Colon (tissue), 2 donors: ENCODE measurements at regions not wholly inside any gene's neighbourhood (a gene's known extent, or its start where the extent isn't known, plus 50 kb on each side); places are given as distances from the start of the nearest gene placed in this dataset.

Experiments used
- FAIRE-seq: peaks from 2 replicates; lab custom pipeline; 2012; peaks lifted over from hg19 to GRCh38; lab: Jason Lieb, UNC
- donor health status: control.
- donor health status: control.

DNA sequence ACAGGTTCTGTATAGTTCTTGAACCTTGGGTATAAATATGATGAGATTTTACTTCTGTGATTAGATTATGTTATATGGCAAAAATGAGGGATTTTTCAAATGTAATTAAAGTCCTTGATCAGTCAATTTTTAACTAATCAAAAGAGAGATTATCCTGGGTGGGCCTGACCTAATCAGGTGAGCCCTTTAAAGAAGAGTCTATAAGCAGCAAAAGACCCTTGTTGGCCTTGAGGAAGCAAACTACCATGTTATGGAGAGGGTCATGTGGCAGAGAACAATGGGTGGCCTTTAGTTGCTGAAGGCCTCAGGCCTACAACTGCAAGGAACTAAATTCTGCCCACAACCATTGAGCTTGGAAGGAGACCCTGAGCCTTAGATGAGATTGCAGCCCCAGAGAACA lies 102.5 kb upstream of the RIPOR2 start:
- no peak for FAIRE-seq

DNA sequence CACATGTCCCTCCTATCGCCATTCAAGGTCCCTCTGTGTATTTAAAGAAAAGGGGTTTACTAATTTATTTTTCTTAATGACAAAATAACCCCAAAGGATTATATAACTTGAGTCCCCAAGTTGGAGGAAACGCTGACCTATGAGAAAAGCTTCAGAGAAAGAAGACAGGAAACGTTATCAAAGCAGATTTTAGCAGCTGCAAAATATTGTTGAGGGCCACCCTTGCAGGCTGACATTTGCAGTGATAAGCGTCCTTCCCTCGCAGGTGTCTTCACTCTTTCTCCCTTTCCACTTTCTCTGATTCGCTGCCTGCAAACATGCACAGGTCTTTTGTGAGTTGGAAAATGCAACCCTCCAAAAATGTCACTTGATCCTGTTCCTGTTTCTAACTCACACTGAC lies 103.2 kb upstream of the RIPOR2 start:
- no peak for FAIRE-seq

DNA sequence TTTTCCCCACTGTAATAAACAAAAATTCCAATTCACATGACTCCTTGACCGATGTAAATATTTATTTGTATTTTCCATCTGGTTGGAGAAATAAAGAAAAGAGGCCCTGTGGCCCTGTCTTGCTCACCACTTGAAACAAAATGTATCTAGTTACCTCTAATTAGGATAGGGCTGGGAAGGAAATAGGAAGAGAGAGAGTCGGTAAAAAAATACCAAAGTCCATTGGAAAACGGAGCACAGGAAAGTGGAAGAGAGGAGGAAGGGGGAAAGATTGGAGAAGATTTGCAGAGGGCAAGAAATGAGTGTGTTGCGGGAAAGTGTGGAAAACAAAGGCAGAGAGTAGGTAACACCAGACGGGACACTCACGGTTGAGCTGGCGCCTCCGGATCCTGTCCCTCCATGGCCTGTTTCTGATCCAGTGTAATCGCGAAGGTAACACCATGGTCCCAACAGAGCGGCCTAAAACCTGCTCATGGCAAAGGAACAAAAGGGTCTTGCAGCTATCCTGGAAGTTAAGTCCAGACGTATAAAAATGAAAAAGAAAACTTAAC lies 105.8 kb upstream of the RIPOR2 start:
- FAIRE-seq = no peak

DNA sequence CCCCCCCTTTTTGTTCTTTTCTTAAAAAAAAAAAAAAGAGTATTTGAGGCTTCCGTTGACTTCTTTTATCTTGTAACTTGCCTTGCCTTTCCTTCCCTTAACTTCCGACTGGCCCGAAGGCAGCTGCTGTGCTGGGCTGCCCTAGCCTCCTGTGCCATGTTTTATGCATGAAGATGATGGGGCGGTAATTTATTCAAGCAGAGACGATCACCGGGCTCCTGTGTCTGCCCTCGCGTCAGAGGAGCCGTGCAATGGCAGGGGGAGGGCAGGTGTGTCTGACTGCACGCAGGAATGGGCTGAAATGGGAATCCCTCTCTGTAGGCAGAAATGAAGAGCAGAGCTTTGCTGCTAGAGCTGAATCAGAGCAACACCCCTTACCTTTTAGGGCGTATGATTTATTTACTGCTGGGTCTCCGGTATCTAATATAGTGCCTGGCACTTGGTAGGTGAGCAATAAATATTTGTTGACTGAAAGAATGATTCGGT lies 106.3 kb upstream of the RIPOR2 start:
- FAIRE-seq = no peak

DNA sequence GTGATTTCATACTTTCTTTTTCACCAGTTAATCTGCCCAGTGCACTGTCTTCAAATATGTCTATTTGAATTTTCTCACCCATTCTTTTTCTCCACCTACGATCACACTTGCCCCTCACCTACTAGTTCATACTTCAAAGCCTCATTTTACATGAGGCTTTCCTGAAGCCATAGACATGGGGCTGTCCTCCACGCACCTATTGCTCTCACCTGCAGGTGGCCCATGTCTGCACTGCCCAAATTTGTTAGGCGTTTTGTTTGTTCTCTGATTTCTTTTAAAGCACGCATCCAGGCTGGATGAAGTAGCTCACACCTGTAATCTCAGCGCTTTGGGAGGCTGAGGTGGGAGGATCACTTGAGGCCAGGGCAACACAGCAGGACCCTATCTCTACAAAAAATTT lies 106.8 kb upstream of the RIPOR2 start:
- FAIRE-seq = no peak

DNA sequence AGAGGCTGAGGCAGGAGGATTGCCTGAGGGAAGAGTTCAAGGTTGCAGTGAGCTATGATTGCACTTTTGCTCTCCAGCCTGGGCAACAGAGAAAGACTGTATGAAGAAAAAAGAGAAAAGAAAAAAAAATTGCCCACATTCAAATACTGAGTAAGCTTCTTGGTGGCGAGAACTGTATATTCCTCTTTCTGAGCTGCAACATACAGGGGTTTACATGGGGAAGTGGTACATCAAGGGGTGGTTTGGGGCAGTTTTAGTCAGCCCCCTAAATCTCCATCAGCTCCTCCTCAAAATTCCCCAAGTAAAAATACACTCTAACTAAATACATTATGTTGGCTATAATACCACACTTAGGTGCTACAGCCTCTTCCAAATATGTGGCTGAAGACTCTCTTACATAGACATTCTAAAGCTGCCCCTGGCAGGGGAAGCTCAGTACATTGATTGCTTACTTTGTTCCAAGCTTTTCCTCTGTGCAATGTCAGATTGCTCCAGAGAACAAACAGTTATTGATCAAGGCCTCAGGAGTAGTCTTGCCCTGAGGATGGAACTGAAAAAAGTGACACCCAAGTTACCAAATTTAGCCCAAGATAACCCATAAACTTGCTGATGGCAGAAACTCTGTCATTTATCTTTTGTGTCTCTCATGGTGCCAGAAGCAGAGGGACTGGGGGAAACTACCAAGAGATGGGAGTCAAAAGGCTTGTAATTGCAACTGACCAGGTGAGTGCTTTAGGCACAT lies 107.4 kb upstream of the RIPOR2 start:
- FAIRE-seq = no peak

DNA sequence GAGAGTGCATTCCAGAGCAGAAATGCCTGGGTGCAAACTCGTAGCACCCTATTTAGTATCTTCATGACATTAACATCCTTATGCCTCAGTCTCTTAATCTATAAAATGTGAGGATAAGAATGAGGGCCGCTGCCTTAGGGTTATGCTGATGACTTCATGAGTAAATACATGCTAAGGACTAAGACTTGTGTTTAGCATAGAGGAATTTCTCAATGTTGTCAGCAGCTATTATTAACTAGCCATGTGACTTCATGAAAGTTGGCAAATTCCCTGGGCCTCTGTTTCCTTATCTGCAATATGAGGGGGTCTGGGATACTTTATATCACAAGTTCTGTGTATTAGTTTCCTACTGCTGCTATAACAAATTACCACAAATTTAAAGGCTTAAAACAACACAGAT lies 108.1 kb upstream of the RIPOR2 start:
- FAIRE-seq = no peak

DNA sequence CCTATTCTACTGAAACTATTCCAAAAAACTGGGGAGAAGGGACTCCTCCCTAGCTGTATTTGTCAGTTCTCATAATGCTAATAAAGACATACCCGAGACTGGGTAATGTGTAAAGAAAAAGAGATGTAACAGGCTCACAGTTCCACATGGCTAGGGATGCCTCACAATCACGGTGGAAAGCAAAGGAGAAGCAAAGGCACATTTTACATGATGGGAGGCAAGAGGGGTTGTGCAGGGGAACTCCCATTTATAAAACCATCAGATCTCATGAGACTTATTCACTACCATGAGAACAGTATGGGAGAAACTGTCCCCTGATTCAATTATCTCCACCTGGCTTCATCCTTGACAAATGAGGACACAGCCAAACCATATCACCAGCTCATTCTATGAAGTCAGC lies 111.2 kb upstream of the RIPOR2 start:
- no peak for FAIRE-seq

DNA sequence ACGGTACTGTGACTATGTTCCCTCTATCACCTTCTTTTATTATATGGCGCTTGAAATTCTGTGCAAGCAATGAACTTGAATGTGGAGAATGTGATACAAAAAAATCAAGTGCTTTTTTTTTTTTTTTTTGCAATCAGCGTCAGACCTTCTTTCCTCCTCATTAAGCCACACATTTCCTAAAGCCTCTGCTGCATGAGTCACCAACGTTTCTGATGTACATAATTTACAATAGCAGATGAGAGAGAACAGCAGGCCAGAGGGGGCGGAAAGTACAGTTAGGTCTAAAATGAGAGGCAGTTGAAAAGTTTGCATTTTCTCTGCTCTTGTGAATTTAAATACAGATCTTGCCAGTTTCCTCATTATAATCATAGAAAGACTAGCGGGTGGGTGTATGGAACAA lies 114.6 kb upstream of the RIPOR2 start:
- FAIRE-seq = no peak

DNA sequence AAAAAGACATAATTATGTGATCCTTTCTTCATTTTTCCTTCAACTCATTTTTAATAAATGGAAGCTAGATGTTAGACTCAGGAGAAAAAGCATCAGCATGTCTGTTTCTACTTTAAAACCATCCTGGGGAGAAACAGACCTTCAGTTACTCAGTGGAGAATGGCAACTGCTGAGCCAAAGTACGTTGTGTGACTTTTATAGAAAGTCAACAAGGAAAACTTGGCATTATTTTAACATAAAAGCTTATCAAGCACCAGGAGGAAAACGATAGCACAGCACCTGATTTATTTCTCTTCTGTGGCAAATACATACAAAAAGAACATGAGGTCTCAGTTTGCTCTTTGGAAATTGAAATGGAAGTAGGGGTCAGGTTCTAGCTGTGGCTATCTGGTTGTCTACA lies 115.3 kb upstream of the RIPOR2 start:
- FAIRE-seq = no peak

DNA sequence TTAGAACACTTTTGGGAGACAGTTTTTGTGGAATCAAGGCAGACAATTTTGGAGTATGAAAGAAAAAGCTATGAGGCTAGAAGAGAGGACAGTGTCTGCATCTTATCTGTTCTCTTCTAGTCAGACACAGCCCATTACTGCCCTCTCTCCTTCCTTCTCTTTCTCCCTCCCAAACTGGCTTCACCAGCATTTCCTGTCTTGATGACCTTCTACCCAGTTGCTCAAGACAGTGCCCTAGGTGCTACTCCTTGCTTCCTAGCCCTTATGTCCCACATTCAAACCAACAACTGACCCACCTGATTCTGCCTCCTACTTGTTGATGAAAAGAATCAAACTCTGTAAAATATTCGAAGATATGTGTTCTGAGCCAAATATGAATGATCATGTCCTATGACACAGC lies 116.4 kb upstream of the RIPOR2 start:
- no peak for FAIRE-seq

DNA sequence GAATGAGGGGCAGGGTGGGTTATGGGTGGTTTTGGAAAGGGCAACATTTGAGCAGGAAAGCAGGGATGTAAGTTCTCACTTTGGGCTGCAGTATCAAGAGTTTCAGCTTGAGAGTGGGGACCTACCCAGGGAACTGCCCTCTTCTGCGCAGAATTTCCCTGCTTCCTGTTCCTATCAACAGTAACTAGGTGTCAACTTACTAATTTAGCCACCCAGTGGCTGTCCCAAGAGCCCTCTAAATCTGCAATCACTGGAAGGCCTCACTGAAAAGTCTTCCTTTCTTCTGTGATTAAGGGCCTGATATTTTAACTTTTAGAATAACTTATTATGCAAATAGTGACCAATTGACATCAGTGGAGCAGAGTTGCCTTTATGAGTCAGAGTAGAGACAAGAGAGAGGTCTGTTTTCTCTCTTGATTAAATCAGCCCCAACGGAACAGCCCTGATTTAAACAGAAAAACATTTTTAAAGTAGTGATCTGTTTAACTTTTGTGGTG lies 118.2 kb upstream of the RIPOR2 start:
- FAIRE-seq = no peak

DNA sequence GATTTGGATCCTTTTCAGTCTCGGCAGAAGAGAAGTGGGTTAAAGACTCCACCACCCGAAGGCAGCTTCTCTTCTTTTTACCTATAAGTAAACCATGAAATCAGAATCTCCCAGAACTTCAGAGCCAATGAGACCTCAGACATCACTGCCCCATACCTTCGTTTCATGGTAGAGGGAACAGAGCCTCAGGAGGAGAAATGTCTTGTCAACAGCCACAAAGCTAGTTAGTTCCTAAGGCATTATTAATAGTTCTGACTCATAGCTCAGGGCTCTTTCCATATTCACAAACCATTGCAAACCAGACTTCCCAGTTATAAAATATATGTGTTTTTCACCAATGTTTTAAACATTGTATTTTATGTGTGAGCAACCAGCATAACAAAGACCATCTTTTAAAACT lies 118.7 kb upstream of the RIPOR2 start:
- FAIRE-seq = no peak

DNA sequence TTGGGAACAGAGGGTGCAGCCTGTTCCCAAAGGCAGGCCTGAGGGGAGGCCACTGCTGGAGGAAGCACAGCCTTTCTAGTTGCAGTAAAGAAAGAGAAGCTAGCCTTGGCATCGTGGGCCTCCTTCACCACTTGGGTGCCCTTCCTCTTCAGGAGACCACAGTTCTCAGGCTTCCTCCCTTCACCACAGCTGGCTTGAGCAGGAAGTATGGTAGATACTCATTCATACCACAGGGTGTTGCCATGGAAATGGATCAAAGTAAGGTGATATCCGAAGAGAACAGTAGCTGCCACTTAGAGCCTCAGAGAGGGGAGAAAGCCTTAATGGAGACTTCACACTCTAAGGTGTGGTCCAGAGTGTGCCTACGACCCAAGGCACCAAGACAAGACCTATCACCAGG lies 120.4 kb upstream of the RIPOR2 start:
- FAIRE-seq = no peak

DNA sequence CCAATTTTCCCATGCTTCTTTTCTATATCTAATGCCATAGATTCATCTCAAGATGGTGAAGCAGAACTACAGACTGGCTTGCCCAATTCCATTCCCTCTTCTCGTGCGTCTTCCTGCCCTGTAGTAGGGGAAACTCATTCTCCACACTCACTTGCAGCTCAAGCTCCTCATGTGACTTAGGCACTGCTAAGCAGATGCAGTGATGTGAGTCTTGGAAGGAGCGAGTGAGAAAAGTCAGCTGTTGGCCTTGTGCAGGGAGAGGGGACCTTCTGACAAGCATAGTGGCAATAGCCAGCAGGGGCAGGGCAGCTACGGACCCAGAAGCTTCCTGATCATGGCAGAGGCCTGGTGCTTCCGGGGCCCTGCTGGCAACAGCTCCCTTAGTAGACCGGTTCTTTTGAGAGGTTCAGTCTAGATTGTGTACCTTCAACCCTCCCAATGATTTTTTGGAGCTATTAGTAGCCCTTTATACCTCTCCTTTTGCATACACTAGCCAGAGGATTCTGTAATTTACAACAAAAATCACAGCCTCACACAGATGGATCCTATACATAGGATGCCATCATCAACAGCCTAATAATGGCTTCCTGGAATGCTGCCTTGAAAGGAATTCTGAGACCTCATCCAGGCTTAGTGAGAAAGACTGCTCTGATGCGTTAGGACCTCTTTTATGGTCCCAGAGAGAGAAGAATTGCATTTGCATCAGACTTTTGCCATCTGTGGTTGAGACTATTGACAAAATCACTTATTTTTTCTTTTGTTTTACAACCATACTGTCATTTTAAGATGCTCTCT lies 121.5 kb upstream of the RIPOR2 start:
- no peak for FAIRE-seq

DNA sequence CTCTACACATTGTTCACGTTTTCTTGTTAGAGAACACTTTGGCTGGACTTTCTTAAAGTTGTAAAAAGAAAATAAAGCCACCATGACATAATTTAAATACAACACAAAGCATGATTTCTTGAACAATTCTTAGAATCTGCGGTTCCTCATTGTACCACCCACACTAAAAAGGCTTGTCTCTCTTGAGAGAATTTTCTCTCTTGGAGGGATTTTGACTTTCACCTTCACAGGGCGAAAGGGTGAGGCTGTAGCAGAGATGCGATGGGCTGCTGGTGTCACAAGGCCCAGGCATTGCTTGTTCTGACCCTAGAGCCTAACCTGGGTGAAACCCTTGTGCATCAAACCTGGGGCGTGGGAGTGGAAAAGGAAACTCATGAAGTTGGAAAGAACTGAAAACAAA lies 122.7 kb upstream of the RIPOR2 start:
- no peak for FAIRE-seq

DNA sequence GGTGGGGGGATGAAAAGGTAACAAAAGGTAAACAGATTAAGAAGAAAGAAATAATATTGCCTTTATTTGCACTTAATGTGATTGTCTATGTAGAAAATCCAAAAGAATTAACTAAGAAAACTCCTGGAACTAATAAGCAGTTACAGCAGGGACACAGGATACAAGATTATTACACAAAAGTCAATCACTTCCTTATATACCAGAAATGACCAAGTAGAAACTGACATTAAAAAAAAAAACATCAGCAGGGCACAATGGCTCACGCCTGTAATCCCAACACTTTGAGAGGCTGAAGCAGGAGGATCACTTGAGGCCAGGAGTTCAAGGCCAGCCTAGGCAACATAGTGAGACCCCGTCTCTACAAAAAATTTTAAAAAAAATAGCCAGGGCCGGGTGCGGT lies 123.2 kb upstream of the RIPOR2 start:
- FAIRE-seq = no peak

DNA sequence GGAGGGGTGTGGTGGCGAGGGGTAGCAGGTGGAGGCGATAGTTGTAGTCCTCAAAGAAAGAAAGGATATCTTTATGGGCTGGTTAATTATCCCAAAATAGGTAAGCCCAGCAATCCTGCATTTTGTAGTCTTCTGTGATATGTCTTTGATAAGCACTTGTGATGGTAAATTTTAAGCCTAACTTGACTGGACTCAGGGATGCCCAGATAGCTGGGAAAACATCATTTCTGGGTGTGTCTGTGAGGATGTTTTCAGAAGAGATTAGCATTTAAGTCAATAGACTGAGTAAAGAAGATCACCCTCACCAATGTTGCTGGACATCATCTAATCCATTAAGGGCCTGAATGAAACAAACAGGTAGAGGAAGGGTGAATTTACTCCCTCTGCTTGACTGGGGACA lies 124.8 kb upstream of the RIPOR2 start:
- FAIRE-seq = no peak

DNA sequence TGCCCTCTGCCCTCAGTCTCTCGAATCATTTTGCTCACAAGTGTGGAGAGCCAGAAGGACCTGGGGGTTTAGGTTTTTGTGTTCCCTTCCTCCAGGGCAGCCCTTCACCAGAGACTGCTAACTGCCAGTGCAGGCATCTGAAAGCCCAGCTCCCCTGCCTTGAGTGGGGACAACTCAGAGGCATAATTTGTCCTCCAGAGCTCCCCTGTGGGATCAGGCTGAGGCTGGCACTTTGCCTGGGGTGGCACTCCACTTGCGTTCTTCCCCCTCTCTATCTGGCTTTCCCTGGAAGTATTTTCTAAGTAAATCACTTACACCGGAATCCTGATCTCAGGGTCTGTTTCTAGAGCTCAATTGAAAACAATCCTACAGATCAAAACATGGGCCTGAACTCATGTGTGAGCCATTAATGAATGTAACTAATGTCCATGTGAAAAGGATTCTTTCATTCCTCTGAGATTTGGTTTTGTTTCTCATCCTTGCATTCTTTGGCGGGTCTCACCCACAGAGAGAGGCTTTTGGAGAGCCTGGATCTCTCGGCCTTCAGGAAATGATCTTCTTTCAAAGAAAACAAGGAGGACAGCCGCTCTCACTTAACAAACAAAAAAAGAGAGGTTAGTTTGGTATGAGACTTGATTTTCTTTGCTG lies 125.7 kb upstream of the RIPOR2 start:
- no peak for FAIRE-seq

DNA sequence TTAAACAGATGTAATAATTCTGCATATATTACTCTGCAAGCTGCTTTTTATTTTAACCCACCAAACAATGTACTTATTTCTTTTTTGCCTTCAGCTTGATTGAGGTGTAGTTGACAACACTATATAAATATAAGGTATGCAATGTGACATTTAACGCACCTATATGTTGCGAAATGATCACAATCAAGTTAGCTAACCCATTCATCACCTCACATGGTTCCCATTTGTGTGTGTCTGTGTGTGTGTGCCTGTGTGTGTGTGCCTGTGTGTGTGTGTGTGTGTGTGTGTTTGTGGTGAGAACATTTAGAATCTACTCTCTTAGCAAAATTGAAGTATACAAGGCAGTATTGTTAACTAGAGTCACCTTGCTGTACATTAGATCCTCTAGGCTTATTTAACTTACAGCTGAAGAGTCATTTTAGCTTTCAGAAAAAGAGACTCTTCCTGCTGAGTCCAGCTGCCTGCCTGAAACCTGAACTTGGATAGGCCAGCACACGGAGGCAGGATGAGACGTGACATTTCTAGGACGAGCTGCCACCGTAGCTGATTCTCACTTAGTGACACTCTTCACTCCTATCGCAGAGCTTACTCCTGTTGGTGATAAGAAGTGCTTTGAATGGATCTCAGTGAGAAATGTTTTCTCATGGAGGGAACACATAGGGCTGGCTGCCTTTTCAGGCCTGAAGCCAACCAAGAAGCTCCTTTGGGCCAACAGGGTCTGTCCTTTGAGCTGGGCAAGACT lies 126.5 kb upstream of the RIPOR2 start:
- FAIRE-seq = no peak

DNA sequence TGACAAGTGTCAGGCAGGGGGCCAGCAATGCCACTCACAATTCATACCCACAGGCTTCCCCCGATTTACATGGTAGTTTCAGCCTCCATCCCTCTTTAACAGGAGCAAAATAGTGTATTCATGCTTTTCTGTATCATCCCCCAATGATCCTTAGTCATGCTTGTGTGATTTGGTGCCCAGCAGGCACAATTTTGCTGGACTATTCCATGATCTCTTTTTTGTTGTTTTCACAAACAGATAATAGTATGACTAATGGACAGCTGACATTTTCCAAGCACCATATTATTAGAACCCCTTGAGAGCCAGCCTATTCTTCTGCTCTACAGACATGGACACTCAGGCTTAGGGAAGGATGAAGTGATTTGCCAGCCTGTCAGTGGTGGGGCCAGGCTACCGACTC lies 128.2 kb upstream of the RIPOR2 start:
- FAIRE-seq = no peak

DNA sequence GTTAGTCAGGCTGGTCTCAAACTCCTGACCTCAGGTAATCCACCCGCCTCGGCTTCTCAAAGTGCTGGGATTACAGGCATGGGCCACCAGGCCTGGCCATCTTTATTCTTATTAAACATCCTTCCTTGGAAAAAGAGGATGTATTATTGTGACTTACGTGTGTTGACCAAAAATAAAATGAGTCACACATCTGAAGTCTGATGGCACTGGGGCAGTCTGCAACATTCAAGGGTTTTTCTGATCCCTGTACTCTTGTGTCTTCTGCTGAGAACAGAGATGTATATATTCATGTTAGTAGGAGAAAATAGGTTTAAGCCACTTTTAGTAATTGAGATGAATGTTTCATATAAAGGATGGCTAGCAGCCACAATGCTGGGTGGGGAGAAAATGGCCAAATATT lies 129.9 kb upstream of the RIPOR2 start:
- FAIRE-seq = no peak
